Fibroblast of pulmonary artery (primary cell): ENCODE measurements at regions not wholly inside any gene's neighbourhood (a gene's known extent, or its start where the extent isn't known, plus 50 kb on each side); places are given as distances from the start of the nearest gene placed in this dataset.

Source experiments
- DNase-seq: peaks from one replicate; pipeline ENCODE4 v3.0.0-alpha.2; 2010; ENCODE audit warnings: low read depth
- H3K4me3 ChIP-seq: replicated peaks from 2 replicates; pipeline ENCODE4 v1.5.1; 2011; ENCODE audit warnings: low read depth, mild to moderate bottlenecking, control low read depth, low read length, moderate library complexity
- CTCF ChIP-seq: IDR thresholded peaks from 2 replicates; pipeline ENCODE4 v1.5.1; 2011; ENCODE audit warnings: mild to moderate bottlenecking, control low read depth, low read length, inconsistent platforms; ENCODE audit errors: missing control alignments

- no peak for DNase-seq
- TF ChIP-seq CTCF: no peak
- H3K4me3 ChIP-seq: no peak overlapping the region
These were observed 1157.5 kb upstream of the ZEB2 start for GRCh38 chr2:145677371-145677770.

GRCh38 chr2:145674705-145675104 lies 1154.8 kb upstream of the ZEB2 start:
- TF ChIP-seq CTCF: no peak
- DNase-seq: no peak
- no peak overlapping the region for H3K4me3 ChIP-seq

GRCh38 chr2:145669301-145669700 lies 1149.4 kb upstream of the ZEB2 start:
- no peak for TF ChIP-seq CTCF
- no peak for DNase-seq
- no peak overlapping the region for H3K4me3 ChIP-seq

- no peak for DNase-seq
- no peak for TF ChIP-seq CTCF
- H3K4me3 ChIP-seq: no peak overlapping the region
These were observed 1146.6 kb upstream of the ZEB2 start for GRCh38 chr2:145666552-145666951.

GRCh38 chr2:145657265-145657664 lies 1137.3 kb upstream of the ZEB2 start:
- H3K4me3 ChIP-seq: no peak overlapping the region
- TF ChIP-seq CTCF: no peak
- no peak for DNase-seq

- no peak overlapping the region for H3K4me3 ChIP-seq
- DNase-seq: no peak
- TF ChIP-seq CTCF: no peak
These were observed 1135.3 kb upstream of the ZEB2 start for GRCh38 chr2:145655165-145655765.

GRCh38 chr2:145654746-145655145 lies 1134.8 kb upstream of the ZEB2 start:
- TF ChIP-seq CTCF: no peak
- H3K4me3 ChIP-seq: no peak overlapping the region
- no peak for DNase-seq
